Daoy (cell line): ENCODE measurements at regions not wholly inside any gene's neighbourhood (a gene's known extent, or its start where the extent isn't known, plus 50 kb on each side); places are given as distances from the start of the nearest gene placed in this dataset.

Experiments used
- DNase-seq: peaks from one replicate; pipeline ENCODE4 v3.0.0-alpha.2; 2015; ENCODE audit warnings: low read depth

DNA sequence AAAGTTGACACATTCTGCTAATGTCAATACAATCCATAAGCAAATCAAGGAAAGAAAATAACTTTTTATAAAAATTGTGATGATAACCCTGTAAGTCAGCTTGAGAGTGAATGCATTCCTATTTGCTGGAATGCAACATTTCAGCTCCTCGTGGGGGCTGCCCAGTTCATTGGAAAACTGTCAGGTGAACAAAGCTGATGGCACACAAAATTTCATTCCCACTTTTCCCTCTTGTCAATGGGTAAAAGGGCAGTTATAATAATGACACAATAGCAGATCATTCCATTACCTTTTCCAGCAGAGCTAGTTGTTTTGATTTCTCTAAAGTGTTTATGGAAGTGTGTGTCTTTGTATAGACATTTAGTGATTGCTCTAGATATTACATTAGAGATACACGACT is 1124.6 kb upstream of the MAP3K7 start:
- no peak for DNase-seq

GRCh38 chr6:91710342-91710741 is 1123.5 kb upstream of the MAP3K7 start:
- no peak for DNase-seq

- no peak for DNase-seq
Observed at GRCh38 chr6:91708534-91708933, 1121.7 kb upstream of the MAP3K7 start.

DNA sequence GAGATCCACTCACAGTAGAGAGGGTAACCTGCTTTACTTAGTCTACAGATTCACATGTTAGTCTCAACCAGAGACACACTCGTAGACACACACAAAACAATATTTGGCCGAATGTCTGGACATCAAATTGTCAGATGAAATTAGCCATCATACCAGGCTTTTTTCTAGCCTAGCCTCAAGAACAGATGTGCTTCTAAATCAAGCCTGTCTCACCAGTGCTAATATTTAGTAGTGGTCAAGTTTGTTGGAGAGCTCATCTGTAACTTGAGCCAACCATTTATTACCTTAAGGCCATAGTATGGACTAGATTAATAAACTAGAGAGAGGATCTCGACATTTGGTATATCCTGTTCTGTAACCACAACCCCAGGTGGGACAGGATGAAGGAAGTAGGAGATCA is 1118.8 kb upstream of the MAP3K7 start:
- DNase-seq, result no peak

DNA sequence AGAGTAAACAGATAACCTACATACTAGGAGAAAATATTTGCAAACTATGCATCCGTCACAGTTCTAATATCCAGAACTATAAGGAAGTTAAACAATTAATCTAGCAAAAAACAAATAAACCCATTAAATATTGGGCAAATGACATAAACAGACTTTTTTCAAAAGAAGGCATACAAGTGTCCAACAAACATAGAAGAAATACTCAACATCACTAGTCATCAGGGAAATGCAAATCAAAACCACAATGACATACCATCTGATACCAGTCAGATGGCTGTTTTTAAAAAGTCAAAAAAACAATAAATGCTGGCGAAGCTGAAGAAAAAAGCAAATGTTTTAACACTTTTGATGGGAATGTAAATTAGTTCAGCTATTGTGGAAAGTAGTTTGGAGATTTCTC is 1117.7 kb upstream of the MAP3K7 start:
- no peak for DNase-seq

- DNase-seq, result no peak
Observed at GRCh38 chr6:91697010-91697695, 1110.3 kb upstream of the MAP3K7 start.

- no peak for DNase-seq
Observed at GRCh38 chr6:91695221-91695620, 1108.3 kb upstream of the MAP3K7 start.

DNA sequence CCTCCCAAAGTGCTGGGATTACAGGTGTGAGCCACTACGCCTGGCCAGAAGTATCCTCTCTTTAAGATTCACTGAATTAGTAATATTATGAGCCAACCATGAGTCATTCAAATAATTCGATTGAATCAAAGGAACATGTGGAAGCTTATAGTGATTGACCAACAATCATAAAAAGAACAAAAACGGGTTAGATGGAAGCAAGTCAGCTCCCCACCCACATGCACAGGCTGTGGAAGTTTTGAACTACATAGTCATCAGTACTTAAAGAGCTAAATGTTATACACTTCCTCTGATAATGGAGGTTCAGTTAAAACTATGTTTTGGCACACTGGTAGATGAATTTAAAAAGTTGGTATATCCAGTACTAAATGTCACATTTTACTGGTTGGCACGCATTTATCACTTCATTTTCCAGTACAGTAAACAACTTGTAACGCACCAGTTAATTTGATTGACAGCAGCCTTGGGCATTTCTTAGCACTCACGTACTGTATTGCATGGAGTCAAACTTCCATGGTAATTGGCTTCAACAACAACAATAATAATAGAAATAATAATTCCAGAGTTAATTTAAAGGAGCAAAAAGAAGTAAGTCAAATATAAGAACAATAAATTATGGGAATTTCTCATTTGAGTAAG is 1107.3 kb upstream of the MAP3K7 start:
- DNase-seq, result no peak

DNA sequence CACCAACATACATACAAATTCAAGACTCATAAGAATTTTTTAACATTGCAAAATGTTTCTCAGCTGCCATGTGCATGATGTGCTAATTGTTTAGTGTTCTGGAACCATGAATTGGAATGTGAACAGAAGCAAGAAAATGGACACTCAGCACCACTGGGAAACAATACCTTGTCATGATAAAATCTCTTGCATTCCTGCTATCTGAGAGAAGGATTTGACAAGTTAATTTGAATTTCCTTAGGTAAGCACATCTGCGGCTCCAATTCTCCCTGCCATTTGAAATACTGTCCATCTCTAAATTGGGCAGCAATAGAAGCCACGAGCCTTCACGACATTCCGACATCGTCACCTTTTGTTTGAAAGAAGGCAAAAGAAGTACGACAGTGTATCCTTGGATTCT is 1104.6 kb upstream of the MAP3K7 start:
- DNase-seq, result no peak

DNA sequence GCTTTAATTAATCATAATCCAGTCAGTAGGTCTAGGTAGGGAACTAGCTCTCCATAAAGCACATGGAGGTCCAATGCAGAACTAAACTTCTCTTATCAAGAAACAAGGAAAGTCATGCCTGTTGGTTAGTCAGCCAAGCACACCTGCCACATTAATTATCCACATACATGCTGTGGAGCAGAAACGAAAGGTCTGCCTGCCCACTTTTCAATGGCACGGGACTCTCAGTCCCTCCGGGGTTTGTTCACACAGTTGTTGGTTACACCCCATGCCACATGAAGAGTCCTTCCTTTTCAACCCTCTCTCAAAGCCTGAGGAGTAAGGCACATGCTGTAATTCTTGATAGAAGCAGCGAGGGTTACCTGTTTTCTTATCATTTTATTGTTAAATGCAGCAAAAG is 1096.4 kb upstream of the MAP3K7 start:
- no peak for DNase-seq

DNA sequence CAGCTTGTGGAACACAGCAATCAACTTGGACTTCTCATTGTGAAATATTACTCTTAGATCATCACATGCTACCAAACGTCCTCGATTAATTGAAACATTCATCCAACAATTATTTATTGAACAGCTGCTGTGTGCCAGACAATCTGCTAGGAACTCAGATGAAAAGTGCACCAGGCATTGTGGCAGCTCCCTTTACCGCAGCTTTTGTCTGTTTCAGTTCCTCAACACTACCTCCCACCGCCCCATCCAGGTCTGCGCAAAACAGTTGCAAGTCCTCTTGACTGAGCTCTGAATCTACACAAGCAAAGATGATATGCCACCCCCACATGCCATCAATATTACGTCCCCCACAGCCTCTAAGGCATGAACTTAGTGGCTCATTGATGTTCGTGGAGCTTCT is 1094.4 kb upstream of the MAP3K7 start:
- no peak for DNase-seq

GRCh38 chr6:91678679-91679446 is 1092.0 kb upstream of the MAP3K7 start:
- no peak for DNase-seq

- no peak for DNase-seq
Observed at GRCh38 chr6:91672201-91672600, 1085.3 kb upstream of the MAP3K7 start.

GRCh38 chr6:91669871-91670268 is 1083.0 kb upstream of the MAP3K7 start:
- no peak for DNase-seq

GRCh38 chr6:91669154-91669870 is 1082.4 kb upstream of the MAP3K7 start:
- DNase-seq, result no peak

- no peak for DNase-seq
Observed at GRCh38 chr6:91667596-91667995, 1080.7 kb upstream of the MAP3K7 start.

DNA sequence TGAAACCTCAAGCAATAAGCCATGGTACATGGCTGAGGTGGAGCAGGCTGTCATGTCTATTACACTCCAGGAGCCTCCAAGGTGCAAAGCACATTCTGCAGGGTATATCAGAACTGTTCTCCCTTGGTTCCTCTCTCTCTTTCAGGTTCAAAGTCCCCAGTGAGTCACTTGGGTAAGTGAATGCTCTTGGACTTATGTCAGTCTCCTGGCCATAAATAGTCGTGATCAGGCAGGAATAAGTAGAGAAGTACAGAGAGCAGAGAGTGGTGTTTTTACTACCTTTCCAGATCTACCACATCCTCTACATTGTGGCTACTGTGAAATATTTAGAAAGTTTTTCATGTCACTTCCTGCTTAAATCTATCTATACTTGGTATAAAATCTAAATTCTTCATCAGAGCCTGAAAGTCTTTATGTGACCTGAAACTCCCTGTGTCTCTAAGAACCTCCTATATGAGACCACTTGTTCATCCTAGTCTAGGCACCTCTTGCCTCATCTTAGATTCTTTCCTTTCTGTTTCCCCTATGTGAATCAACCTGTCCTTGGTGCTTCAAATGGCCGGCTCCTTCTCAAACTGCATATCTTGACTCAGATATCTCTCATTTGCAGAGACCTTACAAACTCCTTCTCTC is 1077.6 kb upstream of the MAP3K7 start:
- DNase-seq, result no peak

DNA sequence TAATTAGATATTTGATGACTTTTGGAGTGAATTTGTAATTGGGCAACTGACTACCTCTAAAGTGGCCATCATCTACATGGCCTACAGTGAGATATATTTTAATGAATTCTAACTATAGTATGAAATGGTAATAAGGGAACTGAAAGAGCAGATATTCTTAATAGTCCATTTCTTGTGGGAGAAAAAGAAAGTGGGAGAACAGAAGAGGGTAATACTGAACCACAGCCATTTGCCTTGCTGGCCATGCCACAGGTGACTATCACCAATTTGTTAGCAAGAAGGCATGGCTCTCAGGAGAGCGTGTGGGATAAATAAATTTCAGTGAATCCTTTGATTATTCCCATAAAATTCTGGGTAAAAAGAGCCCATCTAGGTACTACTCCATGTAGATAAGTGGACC is 1074.0 kb upstream of the MAP3K7 start:
- DNase-seq, result no peak

GRCh38 chr6:91659891-91660290 is 1073.0 kb upstream of the MAP3K7 start:
- no peak for DNase-seq

DNA sequence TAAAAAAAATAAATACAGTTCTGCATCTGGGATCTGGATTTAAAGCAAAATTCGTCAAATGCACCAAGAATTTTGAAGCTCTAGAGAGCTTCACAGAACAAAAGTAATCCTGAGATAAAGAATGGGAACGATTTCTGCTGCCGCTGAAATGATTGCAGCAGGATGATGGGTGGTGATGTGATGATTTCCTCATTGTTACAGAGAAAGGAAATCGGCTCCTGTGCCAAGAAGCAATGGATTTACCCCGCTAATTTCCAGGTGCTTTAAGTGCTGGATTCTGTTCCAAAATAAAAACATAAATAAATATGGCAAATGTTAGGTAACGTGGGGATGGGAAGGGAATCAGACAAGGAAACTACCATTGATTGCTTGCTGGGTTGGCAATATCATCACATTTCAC is 1067.9 kb upstream of the MAP3K7 start:
- DNase-seq, result no peak

DNA sequence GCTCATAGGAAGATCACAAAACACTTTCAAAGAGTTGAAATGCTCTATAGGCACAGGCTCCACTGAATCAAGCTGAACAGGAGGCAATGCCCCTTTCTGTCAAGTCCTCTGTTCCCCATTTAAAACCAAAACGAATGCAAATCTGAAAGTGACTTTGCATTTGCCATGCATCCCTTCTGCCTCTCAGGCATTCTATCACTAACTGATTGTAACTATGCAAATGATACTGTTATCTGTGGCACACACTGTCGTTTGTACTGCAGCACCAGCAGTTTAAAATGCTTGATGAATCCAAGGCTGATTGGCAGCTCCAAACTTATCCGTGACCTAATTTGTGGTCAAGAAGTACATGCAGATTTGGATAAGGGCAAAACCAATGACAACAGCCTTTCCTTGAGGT is 1067.5 kb upstream of the MAP3K7 start:
- no peak for DNase-seq

- DNase-seq, result no peak
Observed at GRCh38 chr6:91653895-91654294, 1067.0 kb upstream of the MAP3K7 start.
